Cerebellar cortex (tissue), 1 donor: ENCODE measurements at regions not wholly inside any gene's neighbourhood (a gene's known extent, or its start where the extent isn't known, plus 50 kb on each side); places are given as distances from the start of the nearest gene placed in this dataset.

ENCODE experiments used
- DNase-seq: peaks from one replicate; pipeline ENCODE4 v3.0.0-alpha.2; 2015; ENCODE audit warnings: low spot score

DNA sequence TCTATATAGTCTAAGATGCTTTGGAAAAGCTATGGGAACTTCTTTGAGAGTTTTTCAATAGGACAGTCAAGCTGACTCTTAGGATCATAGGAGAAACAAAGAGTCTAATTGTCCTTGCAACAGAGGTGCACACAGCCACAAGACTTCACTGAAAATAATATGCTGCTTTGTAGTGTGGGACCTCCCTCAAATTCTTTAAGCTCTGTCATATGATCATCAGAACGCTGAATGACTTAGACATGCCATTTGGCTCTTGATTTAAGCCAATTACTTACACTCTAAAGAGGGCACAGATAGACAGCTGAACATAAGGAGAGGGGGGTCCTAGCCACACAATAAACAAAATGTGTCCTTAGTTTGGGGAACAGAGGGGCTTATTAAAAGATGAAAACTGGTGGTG is 818.7 kb upstream of the GJE1 start:
- DNase-seq: no peak

DNA sequence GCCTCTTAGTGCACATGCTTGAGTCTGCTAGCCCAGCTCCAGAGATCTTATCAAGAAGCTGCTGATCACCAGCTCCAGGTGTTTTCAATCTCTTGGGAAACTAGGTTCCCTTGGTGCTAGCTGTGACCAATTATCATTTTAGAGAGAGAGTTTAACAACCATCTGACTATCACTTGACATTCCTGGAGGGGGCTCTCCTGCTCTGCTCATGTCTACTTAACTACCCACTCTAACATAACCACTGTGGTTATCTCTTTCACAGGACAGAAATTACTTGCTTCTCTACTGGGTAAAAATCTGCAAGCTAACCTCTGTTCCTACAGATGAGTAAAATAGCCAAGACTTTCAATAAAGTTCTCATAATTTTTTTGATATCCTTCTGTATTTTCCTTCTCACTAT is 823.4 kb upstream of the GJE1 start:
- DNase-seq: no peak

DNA sequence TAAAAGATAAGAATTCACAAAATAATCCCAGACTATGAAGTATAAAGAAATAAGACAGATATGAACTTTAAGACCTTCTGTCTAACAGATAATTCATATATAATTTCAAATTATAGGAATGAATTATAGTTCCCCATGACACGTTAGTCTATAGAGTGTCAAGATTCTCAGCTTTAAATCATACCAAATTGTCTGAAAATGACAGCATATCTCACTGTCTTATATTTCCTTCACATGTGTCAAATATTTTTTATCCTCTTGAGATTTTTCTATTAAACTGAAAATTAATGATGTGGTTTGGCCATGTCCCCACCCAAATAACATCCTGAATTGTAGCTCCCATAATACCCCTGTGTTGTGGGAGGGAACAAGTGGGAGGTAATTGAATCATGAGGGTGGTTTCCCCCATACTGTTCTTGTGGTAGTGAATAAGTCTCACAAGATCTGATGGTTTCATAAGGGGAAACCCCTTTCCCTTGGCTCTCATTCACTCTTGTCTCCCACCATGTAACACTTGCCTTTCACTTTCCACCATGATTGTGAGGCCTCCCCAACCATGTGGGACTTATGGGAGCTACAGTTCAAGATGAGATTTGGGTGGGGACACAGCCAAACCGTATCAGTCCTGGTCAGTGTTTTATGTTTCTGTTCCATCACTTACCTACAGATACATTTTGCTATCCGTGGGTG is 825.3 kb upstream of the GJE1 start:
- no peak for DNase-seq

DNA sequence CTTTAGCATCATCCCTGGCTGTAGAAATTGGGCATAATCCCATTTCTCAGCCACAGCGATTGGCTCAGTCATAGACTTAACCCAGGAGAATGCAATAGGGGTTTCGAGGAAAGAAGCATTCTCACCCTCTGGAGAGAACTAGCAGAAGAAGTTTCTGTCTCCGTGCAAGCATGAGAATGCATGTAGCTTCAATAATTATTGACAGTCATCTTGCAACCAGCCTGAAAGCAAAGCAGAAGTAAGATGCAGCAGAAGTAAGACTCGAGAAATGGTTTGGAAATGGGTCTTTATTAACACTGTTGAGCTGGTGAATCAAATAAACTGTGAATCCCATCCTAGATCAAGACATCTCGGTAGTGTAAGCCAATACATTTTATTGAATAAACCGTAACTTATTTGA is 828.8 kb upstream of the GJE1 start:
- no peak for DNase-seq

DNA sequence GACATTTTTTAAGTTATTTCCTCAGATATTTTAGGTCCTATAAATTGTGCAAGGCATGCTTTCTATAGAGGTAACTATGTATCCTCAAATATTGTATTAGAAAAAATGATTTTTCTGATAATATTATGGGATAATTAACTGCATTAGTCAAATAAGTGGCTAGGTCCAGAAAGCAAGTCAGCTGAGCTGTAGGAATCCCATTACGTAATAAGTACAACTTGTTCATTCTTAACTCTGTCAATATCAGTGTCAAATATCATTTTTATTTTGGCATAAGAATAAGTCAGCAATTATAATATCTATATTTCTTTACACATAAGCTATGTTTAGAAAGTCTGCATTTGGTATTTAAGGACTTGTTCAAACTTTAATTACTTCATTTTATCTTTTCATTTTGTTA is 830.9 kb upstream of the GJE1 start:
- DNase-seq: no peak

DNA sequence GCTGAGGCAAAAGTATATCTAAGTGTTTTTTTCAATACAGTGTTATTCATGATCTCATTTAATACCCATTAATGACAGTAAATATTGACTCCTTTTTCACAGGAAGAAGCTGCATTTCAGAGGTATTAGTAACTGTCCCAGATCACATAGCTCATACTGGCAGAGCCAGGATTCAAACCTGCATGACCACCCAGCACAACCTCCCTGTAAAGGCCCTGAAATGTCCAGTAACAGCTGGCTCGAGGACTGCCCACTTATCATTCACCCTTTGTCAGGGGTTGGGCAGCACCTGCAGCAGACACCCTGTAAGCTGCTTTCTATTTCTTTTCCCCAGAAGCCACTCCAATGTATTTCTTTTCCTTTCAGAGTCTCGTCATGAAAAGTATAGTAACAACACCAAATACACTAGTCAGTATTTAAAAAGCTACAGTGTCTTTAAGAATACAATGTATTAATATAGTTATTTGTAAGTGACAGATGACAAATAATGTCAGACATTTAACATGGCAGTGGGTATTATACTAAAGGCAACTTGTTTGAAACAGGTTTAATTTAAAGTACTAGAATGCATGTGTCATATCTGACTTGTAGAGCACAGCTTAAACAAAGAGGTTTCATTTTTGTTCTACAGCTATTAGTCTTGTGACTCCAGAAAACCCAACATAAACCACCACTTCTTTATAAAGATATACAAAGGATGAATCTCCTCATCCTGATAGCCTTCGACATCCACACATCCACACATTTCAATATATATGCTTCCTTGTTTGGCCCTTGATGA is 841.6 kb upstream of the GJE1 start:
- DNase-seq: no peak

DNA sequence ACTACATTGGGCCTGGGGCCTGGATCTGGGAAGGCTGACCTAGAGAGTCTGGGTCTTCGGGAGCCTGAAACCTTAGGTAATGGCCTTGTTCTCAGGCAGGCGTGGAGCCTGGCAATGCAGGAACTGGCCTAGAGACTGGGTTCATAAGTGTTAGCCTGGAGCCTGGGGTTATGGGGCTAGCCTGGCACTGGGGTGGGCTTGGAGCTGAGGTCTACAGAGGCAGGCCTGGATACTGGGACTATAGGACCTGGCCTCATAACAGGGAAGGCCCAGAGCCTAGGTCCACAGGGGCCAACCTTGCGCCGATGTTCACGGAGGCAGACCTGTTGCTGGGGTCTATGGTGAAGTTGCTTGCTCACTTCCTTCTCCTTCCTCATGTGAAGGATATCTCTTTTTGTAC is 843.8 kb upstream of the GJE1 start:
- no peak for DNase-seq

DNA sequence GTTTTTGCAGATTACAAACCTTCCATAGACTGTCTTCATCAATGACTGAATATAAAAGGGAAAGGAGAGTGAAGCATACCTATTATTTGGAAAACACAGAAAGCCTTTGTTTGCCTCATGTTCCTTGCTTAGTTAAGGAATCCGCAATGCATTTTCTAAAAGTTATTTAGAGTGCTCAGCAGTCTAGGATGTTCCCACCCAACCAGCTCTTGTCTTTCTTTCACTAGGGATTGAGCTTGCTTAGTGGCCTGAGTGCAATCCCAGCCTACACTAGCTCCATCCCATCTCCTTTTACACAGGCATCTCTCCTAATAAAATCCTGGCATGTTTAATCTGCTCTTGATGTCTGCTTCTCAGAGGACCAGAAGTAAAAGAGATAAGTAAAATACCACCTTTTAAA is 850.5 kb upstream of the GJE1 start:
- no peak for DNase-seq

DNA sequence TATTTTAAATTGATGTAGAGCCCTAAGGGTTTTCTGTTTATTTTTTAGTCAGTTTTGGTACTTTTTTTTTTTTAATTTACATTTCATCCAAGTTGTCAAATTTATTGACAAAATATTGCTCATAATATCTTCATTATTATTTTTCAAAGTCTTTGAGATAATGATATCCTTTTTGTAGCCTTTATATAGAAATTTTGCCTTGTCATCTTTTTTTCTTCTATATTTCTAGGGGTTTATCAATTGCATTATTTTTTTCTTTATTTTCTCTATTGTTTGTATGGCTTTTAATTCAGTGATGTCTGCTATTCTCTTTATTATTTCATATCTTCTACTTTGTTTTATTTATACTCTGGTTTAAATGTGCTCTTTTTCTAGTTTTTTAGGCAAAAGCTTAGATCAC is 863.0 kb upstream of the GJE1 start:
- DNase-seq: no peak

DNA sequence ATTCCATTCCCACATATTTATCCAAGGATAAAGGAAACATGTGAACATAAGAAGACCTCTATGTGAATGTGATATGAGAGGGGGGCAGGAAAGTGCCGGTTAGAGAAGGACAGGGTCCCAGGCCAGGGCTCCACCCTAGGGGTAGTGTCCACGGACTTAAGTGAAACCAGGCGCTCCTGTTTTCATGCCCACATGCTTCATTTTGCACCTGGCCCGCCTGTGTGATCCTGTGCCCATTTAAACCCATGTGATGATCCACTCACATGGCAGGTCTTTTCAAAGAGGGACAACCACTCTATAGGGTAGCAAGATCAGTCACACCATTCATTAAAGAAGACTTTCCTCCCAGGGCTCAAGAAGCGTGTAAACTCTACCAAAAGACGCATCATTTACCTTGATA is 865.3 kb upstream of the GJE1 start:
- DNase-seq: no peak

DNA sequence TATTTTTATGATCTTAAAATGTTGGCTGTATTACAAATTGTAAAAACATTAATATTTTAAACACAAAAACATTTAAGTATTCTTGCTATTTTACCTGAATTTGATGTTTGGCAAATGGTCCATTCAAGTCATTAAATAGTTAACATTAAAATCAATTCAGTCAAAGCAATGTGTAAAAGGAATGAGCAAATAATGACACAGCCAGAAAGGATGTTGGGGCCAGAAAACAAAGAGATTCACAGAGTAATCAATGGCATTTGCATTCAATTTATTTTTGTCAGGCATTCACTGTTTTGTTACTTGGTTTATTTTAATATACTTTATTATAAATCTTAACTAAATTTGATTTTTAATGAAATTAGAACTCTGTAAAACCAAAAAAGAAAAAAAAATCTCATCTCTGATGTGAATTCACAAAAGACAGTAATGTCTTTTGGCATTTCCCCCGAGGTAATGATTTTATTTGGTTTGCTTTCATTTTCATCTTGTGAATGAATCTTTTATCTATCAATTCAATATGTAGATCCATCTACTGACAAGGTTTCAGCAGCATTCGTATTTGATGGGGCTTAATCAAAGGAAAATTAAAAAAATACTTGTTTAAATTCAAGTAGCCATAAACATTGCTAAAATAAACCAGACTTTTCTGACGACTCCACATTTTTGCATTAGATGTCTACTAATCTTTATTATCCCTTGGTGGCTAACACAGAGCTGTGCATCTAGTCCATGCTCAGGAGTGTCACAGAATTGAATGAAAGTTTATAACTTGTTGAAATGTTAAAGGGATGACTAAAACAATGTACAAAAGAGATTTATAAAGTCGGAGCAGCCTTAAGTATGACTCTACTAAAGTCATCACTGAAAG is 866.7 kb upstream of the GJE1 start:
- no peak for DNase-seq

DNA sequence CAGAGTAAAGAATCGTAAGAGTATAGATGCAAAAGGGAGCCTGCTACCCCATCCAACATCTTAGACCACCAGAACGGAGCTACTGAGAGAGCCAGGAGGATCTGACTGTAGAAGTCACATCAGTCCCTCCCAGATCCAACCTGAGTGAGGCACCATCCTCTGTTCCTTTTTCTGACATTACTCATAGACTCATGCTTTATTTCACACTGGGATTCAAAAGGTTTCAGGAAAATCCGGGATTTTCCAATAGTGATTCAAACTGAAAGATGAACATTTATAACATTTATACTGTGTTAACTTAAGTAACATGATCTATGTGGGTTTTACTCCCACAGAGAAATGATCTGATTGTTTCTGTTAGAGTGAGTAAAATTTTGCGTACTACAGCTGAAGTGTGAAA is 868.6 kb upstream of the GJE1 start:
- DNase-seq: no peak

DNA sequence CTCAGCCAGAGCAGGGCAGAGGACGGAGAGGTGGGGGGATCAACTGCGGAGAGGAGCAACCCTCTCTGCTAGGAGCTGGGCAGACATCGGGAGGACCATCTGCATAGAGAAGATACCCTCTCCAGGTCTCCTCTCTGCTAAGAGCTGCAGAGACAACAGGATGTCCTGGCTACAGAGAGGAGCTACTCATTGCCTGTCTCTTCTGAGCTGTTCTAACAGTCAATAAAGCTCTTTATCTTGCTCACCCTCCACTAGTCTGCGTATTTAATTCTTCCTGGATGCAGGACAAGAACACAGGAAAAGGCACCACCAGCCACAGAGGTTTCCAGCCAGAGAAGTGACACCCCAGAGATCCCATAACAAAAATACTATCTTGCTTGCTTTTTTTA is 871.1 kb upstream of the GJE1 start:
- DNase-seq: no peak

DNA sequence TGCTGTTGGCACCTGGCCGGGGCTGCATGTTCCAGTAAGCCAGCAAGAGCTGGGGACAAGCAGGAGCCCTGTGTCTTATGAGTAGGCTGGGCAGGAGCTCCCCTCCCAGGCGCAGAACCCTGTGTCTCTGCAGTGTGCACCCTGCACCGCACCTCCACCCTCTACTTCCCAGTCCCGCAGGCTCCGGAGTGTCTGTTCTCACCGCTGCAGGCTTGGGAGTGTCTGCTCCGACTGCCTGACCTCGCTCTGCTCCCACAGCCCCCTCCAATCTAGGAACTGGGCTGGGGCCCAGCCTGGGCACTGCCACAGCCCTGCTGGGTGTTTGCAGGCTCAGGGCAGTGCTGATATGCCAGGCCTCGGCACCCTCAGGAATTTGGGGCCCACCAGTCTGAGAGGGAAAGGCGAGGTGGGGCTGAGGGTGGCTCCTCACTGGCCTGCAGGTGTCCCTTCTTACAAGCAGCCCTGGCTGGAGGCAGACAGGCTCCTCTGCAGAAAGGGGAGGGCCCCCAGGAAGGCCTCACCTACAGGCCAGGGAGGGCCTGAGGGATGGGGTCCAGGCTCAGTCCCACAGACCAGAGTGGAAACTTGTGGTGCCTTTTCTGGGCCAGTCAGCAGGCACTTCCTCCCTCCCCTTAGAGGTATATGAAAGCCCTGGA is 871.6 kb upstream of the GJE1 start:
- no peak for DNase-seq

DNA sequence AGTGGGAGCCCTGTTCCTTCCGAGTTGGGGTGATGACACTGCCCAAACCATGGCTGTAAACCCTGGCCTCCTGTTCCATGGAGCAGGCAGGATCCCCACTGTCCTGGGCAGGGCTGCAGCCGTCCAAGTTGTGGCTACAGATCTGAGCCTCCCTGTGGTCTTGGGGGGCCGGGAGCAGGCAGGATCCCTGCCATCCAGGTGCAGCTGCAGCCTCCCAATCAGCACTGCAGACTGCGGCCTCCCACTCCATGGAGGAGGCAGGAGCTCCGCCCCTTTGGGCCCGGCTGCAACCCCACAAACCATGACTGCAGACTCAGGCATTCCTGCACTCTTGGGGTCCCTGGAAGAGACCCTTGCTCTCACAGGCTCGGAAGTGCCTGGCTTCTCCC is 872.1 kb upstream of the GJE1 start:
- no peak for DNase-seq

DNA sequence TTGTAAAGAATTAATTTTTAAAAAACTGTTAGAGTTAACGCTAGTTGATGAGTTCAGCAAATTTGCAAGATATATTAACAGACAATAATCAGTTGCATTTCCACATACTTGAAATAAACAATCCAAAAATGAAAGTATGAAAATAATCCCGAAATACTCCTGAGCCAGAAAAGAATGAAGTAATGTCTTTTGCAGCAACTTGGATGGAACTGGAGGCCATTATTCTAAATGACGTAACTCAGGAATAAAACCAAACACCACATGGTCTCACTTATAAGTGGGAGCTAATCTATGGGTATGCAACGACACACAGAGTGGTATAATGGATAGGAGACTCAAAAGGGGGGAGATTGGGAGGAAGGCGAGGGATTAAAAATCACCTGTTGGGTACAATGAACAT is 872.9 kb upstream of the GJE1 start:
- no peak for DNase-seq

DNA sequence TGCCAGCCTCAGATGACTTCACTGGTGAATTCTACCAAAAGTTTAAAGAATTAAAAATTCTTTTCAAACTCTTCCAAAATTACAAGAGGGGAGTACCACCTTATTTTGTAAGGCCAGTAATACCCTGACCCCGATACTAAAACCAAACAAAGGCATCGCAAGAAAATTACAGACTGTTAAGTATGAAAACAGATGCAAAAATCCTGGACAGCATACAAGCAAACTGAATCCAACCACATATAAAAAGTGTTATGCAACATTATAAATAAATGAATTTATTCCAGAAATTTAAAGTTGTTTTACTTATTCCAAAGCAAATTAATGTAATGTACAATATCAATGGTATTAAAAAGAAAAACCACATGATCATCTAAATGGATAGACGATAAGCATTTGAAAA is 873.6 kb upstream of the GJE1 start:
- DNase-seq: no peak

DNA sequence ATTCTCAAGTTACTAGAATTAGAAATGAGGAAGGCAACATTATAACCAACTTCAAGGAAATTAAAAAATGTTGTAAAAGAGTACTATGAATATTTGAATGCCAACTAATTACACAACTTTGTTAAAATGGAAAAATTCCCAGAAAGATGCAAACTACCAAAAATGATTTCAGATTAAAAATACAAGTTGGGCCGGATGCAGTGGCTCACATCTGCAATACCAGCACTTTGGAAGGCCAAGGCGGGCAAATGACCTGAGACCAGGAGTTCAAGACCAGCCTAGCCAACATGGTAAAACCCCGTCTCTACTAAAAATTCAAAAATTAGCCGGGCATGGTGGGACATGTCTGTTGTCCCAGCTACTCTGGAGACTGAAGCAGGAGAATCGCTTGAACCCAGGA is 874.2 kb upstream of the GJE1 start:
- DNase-seq: no peak

DNA sequence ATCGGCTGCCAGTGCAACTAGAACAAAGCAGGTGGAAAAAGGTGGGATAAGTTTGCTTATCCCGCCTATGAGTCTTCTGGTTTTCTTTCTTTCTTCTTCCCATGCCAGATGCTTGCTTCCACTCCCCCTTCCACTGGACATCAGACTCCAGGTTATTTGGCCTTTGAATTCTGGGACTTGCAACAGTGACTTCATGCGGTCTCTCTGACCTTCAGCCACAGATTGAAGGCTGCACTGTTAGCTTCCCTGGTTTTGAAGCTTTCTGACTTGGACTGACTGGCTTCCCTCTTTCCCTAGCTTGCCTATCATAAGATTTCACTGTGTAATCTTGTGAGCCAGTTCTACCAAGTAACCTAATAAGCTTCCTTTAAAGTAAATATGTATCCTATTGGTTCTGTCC is 878.4 kb upstream of the GJE1 start:
- DNase-seq: no peak

DNA sequence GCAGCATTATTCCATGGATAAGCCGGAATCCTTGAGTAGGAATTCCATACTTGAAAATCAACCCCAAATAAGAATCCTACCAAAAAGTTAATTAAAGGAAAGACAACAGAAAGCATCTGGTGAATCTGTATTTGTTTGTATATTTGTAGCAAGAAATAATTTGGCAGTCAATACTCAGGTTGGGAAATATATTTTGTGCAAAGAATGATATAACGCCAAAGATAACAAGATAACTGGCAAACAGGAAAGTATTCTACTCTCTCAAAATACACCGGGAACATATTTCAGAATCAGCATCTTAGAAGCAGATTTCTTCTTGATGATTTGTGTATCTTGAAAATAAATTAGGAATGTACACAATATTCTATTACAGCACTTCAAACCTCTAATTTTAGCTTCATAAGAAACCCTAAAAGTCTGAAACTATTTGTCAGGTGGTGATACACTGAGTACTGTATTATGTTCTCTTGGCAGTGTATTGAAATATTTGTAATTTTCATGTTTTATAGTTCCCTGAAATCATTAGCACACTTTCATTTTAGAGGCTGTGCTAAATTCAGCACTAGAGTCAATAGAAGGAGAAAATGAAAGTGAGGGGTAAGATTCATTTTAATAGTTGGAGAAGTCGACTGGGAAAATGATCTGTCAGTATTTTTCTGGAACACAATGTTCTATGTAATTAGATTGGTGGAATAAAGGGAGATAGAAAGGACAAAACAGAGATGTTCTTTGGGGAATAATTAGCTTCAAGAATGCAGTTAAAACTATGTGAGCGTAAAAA is 879.7 kb upstream of the GJE1 start:
- no peak for DNase-seq

DNA sequence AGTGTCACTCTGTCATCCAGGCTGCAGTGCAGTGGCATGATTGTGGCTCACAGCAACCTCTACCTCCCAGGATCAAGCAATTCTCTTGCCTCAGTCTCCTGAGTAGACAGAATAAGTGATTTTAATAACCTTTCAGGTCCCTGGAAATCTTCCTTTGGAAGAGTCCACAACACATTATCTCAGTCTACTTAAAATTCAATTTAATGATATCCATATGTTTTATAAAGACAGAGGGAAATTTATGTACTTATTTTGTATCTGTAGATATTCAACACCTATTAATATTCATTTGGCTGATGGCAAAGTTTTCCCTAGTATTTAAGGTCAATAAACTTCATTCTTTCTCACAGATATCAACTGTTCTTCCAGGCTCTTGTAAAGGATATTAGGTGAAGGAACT is 881.4 kb upstream of the GJE1 start:
- no peak for DNase-seq
